ELF-1 (cell line): ENCODE measurements at regions not wholly inside any gene's neighbourhood (a gene's known extent, or its start where the extent isn't known, plus 50 kb on each side); places are given as distances from the start of the nearest gene placed in this dataset.
"Not testable (repeated sequence)": the region's sequence is repeated elsewhere in the genome, so short reads cannot be mapped to it uniquely, and the experiment has no call there.

Experiments used
- DNase-seq: peaks from one replicate; pipeline ENCODE4 v3.0.0-alpha.2; 2016; ENCODE audit warnings: low read depth, low spot score

GRCh38 chr17:5864741-5865657 is 205.2 kb upstream of the WSCD1 start:
- DNase-seq: no peak

GRCh38 chr17:5866978-5867377 is 203.2 kb upstream of the WSCD1 start:
- DNase-seq: no peak

- DNase-seq: no peak
These were observed 201.0 kb upstream of the WSCD1 start for GRCh38 chr17:5869041-5869745.

GRCh38 chr17:5870231-5870953 is 199.8 kb upstream of the WSCD1 start:
- DNase-seq: no peak

- DNase-seq: no peak
These were observed 198.5 kb upstream of the WSCD1 start for GRCh38 chr17:5871666-5872065.

GRCh38 chr17:5872831-5873230 is 197.3 kb upstream of the WSCD1 start:
- DNase-seq: no peak

GRCh38 chr17:5873781-5874180 is 196.4 kb upstream of the WSCD1 start:
- DNase-seq: no peak

GRCh38 chr17:5874486-5874885 is 195.7 kb upstream of the WSCD1 start:
- no peak for DNase-seq

GRCh38 chr17:5877366-5877765 is 192.8 kb upstream of the WSCD1 start:
- no peak for DNase-seq

- DNase-seq: no peak
These were observed 192.2 kb upstream of the WSCD1 start for GRCh38 chr17:5877948-5878347.

- no peak for DNase-seq
These were observed 188.3 kb upstream of the WSCD1 start for GRCh38 chr17:5881849-5882248.

- peak; percentile 93 for DNase-seq
These were observed 186.2 kb upstream of the WSCD1 start for GRCh38 chr17:5883775-5884665.

GRCh38 chr17:5885336-5885735 is 184.8 kb upstream of the WSCD1 start:
- DNase-seq: no peak

GRCh38 chr17:5888811-5889210 is 181.4 kb upstream of the WSCD1 start:
- DNase-seq: no peak

GRCh38 chr17:5892921-5893675 is 177.1 kb upstream of the WSCD1 start:
- DNase-seq: peak; percentile 34

- no peak for DNase-seq
These were observed 176.4 kb upstream of the WSCD1 start for GRCh38 chr17:5893741-5894140.

- DNase-seq: no peak
These were observed 174.9 kb upstream of the WSCD1 start for GRCh38 chr17:5895276-5895675.

GRCh38 chr17:5896215-5896614 is 174.0 kb upstream of the WSCD1 start:
- DNase-seq: no peak

- DNase-seq: peak; percentile 44
These were observed 172.8 kb upstream of the WSCD1 start for GRCh38 chr17:5897275-5897911.

GRCh38 chr17:5897981-5898380 is 172.2 kb upstream of the WSCD1 start:
- DNase-seq: not testable (repeated sequence)
